Activated naive CD4-positive, alpha-beta T cell (primary cell): ENCODE measurements at regions not wholly inside any gene's neighbourhood (a gene's known extent, or its start where the extent isn't known, plus 50 kb on each side); places are given as distances from the start of the nearest gene placed in this dataset.
"Not testable (repeated sequence)": the region's sequence is repeated elsewhere in the genome, so short reads cannot be mapped to it uniquely, and the experiment has no call there.

Experiments
- DNase-seq, 4 experiments: peaks; one replicate each; lab custom pipeline; 2025; lab: John Stamatoyannopoulos, UW

GRCh38 chr7:113389112-113389646 is 270.8 kb upstream of the SMIM30 start:
- no peak for DNase-seq

- DNase-seq, result no peak
These were observed 265.3 kb upstream of the SMIM30 start for GRCh38 chr7:113383638-113384037.

- DNase-seq, result no peak
These were observed 261.4 kb upstream of the SMIM30 start for GRCh38 chr7:113379746-113380145.

- no peak for DNase-seq
These were observed 256.6 kb upstream of the SMIM30 start for GRCh38 chr7:113374955-113375354.

GRCh38 chr7:113373863-113374262 is 255.5 kb upstream of the SMIM30 start:
- DNase-seq, result no peak

- DNase-seq, result no peak
These were observed 253.2 kb upstream of the SMIM30 start for GRCh38 chr7:113371416-113372043.

- DNase-seq, result no peak
These were observed 252.6 kb upstream of the SMIM30 start for GRCh38 chr7:113370910-113371309.

GRCh38 chr7:113368256-113368655 is 249.9 kb upstream of the SMIM30 start:
- DNase-seq, result no peak

GRCh38 chr7:113367041-113367586 is 248.8 kb upstream of the SMIM30 start:
- no peak for DNase-seq

- no peak for DNase-seq
These were observed 247.8 kb upstream of the SMIM30 start for GRCh38 chr7:113366122-113366521.

- no peak for DNase-seq
These were observed 231.0 kb upstream of the SMIM30 start for GRCh38 chr7:113349339-113349738.

GRCh38 chr7:113339661-113340060 is 221.3 kb upstream of the SMIM30 start:
- DNase-seq, result no peak

- DNase-seq, result no peak
These were observed 219.8 kb upstream of the SMIM30 start for GRCh38 chr7:113338071-113338696.

GRCh38 chr7:113336838-113337237 is 218.5 kb upstream of the SMIM30 start:
- not testable (repeated sequence) for DNase-seq

GRCh38 chr7:113331155-113331898 is 213.0 kb upstream of the SMIM30 start:
- DNase-seq, result no peak

GRCh38 chr7:113321201-113321600 is 202.8 kb upstream of the SMIM30 start:
- no peak for DNase-seq

GRCh38 chr7:113320419-113320818 is 202.1 kb upstream of the SMIM30 start:
- DNase-seq, result no peak

- no peak for DNase-seq
These were observed 196.2 kb upstream of the SMIM30 start for GRCh38 chr7:113314594-113314993.

- DNase-seq, result no peak
These were observed 190.0 kb upstream of the SMIM30 start for GRCh38 chr7:113308399-113308798.

- DNase-seq, result no peak
These were observed 188.8 kb upstream of the SMIM30 start for GRCh38 chr7:113307147-113307546.

GRCh38 chr7:113306302-113306701 is 187.9 kb upstream of the SMIM30 start:
- DNase-seq, result no peak

- DNase-seq, result no peak
These were observed 185.8 kb upstream of the SMIM30 start for GRCh38 chr7:113304104-113304503.

- DNase-seq, result not testable (repeated sequence)
These were observed 185.0 kb upstream of the SMIM30 start for GRCh38 chr7:113303388-113303787.
